Neural crest cell (in vitro differentiated cells): ENCODE measurements at regions not wholly inside any gene's neighbourhood (a gene's known extent, or its start where the extent isn't known, plus 50 kb on each side); places are given as distances from the start of the nearest gene placed in this dataset.
"Not testable (repeated sequence)": the region's sequence is repeated elsewhere in the genome, so short reads cannot be mapped to it uniquely, and the experiment has no call there.

Experiments
- DNase-seq: peaks from one replicate; pipeline ENCODE4 v3.0.0; 2021; ENCODE audit warnings: low read depth, mixed read lengths, low spot score
- H3K27ac Mint-ChIP-seq: one replicate; pipeline ENCODE4 v1.8.0; 2021; ENCODE audit warnings: mild to moderate bottlenecking, mixed read lengths; ENCODE audit not compliant: unreplicated experiment
- H3K27me3 Mint-ChIP-seq: 2 replicates; pipeline ENCODE4 v1.8.0; 2021; ENCODE audit warnings: low read depth, mild to moderate bottlenecking, mixed read lengths
- H3K36me3 Mint-ChIP-seq: 2 replicates; pipeline ENCODE4 v1.8.0; 2021; ENCODE audit warnings: low read depth, mild to moderate bottlenecking, mixed read lengths
- H3K4me1 Mint-ChIP-seq: 2 replicates; pipeline ENCODE4 v1.8.0; 2021; ENCODE audit warnings: mixed read lengths
- H3K4me3 Mint-ChIP-seq: one replicate; pipeline ENCODE4 v1.8.0; 2021; ENCODE audit warnings: mild to moderate bottlenecking, mixed read lengths
- H3K9me3 Mint-ChIP-seq: 2 replicates; pipeline ENCODE4 v1.8.0; 2021; ENCODE audit warnings: mixed read lengths
- TF ChIP-seq, protein P1 (sequence below): fragments of 200-600 bp; sonication (generic); conservative IDR thresholded peaks from 2 replicates; pipeline ENCODE4 v1.5.0; 2021; ENCODE audit warnings: antibody characterized with exemption, mild to moderate bottlenecking

DNA sequence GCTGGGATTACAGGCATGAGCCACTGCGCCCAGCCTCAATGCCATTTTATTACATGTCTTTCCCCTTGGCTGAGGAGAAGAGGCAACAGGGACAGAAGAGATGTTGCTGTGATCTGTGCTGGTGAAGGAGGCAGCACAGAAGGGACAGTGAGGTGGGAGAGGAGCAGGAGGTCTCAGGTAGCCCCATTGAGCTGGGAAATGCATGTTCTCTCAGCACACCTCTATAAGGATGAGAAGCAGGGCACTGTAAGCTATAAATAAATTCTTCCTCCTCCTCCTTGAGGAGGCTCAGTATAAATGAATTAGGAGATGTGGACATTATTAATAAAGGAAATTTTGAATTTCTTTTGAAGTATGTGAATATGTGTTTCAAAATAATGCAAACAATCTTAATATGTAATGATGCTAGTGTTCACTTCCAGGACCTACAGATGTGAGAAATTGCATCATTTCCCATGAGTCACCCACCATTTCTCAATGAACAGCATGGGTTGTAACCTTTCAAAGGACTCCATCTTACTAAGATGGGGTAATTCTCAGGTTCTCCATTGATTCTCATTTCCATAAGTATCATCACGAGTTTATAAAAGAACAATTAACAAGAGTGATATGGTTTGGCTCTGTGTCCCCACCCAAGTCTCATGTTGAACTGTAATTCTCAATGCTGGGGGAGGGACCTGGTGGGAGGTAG lies 88.9 kb upstream of the ODAD2 start:
- no peak overlapping the region for H3K27ac Mint-ChIP-seq
- no peak for DNase-seq
- H3K4me1 Mint-ChIP-seq: no peaks in the 10 kb centered on the region
- H3K4me3 Mint-ChIP-seq: no peak overlapping the region
- H3K27me3 Mint-ChIP-seq: no peaks in the 10 kb centered on the region
- TF ChIP-seq, protein P1, sequence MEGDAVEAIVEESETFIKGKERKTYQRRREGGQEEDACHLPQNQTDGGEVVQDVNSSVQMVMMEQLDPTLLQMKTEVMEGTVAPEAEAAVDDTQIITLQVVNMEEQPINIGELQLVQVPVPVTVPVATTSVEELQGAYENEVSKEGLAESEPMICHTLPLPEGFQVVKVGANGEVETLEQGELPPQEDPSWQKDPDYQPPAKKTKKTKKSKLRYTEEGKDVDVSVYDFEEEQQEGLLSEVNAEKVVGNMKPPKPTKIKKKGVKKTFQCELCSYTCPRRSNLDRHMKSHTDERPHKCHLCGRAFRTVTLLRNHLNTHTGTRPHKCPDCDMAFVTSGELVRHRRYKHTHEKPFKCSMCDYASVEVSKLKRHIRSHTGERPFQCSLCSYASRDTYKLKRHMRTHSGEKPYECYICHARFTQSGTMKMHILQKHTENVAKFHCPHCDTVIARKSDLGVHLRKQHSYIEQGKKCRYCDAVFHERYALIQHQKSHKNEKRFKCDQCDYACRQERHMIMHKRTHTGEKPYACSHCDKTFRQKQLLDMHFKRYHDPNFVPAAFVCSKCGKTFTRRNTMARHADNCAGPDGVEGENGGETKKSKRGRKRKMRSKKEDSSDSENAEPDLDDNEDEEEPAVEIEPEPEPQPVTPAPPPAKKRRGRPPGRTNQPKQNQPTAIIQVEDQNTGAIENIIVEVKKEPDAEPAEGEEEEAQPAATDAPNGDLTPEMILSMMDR: no peak
- H3K36me3 Mint-ChIP-seq: peaks cover 5% of the 10 kb centered on the region
- H3K9me3 Mint-ChIP-seq: peaks cover 7% of the 10 kb centered on the region

DNA sequence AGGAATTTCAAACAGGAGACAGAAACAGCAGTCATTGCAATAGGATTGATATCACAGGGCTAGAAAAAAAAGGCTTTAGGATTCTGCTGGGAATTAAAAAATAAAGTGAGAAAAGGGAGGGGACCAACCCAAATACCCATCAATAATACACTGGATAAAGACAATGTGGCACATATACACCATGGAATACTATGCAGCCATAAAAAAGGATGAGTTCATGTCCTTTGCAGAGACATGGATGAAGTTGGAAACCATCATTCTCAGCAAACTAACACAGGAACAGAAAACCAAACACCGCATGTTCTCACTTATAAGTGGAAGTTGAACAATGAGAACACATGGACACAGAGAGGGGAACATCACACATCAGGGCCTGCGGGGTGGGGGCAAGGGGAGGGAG lies 86.9 kb upstream of the ODAD2 start:
- H3K9me3 Mint-ChIP-seq, H3K27me3 Mint-ChIP-seq, H3K36me3 Mint-ChIP-seq, H3K4me3 Mint-ChIP-seq, H3K27ac Mint-ChIP-seq, DNase-seq, H3K4me1 Mint-ChIP-seq: not testable (repeated sequence)

DNA sequence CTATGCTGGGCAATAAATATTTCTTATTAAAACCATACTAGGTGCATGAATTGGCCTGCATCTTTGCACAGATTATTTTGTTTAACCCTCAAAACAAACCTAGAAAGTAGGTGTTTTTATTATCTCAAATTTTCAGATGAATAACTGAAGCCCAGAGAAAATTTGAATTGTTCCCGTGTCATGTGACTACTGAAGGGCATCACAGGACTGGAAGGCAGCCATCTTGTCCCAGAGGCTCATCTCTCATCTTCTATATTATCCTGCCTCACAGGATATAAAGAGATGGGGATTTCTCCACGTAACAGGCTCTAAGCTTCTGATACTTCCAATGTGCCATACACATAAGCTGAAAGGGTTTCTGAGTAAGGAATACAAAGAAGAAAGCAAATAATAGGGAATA lies 84.0 kb upstream of the ODAD2 start:
- peaks cover 3% of the 10 kb centered on the region for H3K36me3 Mint-ChIP-seq
- DNase-seq: no peak
- H3K4me1 Mint-ChIP-seq: no peaks in the 10 kb centered on the region
- TF ChIP-seq, protein P1: no peak
- peaks cover 4% of the 10 kb centered on the region for H3K9me3 Mint-ChIP-seq
- H3K27ac Mint-ChIP-seq: no peak overlapping the region
- H3K27me3 Mint-ChIP-seq: no peaks in the 10 kb centered on the region
- H3K4me3 Mint-ChIP-seq: no peak overlapping the region

DNA sequence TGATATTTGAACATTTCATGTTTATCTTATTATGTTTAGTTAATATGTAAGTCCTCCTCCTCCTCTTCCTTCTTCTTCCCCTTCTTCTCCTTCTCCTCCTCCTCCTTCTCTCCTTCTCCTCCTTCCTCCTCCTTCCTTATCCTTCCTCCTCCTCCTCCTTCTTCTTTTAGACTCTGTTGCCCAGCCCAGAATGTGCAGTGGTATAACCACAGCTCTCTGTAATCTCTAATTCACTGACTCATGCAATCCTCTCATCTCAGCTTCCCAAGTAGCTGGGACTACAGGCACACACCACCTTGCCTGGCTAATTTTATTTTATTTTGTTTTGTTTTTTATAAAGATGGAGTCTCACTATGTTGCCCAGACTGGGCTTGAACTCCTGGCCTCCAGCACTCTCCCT lies 83.4 kb upstream of the ODAD2 start:
- Mint-ChIP-seq H3K27ac (no peak overlapping the region), H3K4me1 (no peaks in the 10 kb centered on the region), H3K9me3 (peaks cover 4% of the 10 kb centered on the region)

DNA sequence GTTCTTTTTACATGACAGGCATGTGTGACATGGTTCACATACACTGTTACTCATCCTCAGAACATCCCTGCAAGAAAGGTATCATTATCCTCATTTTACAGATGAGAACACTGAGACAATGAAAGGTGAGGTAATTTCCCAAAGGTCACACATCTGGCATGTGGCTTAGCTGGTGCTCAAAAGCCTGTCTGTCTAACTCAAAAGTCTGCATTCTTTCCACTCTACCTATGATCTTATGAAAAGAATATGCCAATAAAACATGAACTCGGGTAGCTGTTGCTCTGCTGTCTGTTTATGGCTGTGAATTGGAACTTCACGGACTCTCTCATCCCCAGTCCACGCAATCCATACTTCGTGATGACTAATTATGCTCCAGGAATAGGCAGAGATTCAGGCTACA lies 79.0 kb upstream of the ODAD2 start:
- H3K9me3 Mint-ChIP-seq: no peaks in the 10 kb centered on the region
- no peaks in the 10 kb centered on the region for H3K27me3 Mint-ChIP-seq
- H3K27ac Mint-ChIP-seq: no peak overlapping the region
- no peak overlapping the region for H3K4me3 Mint-ChIP-seq
- H3K4me1 Mint-ChIP-seq: no peaks in the 10 kb centered on the region
- TF ChIP-seq, protein P1: no peak
- H3K36me3 Mint-ChIP-seq: no peaks in the 10 kb centered on the region
- no peak for DNase-seq

More for the DNA sequence above, 83.4 kb upstream of the ODAD2 start:
- Mint-ChIP-seq H3K4me3 (no peak overlapping the region), H3K27me3 (no peaks in the 10 kb centered on the region), H3K36me3 (peaks cover 3% of the 10 kb centered on the region)
- DNase-seq: no peak
- TF ChIP-seq, protein P1: no peak

DNA sequence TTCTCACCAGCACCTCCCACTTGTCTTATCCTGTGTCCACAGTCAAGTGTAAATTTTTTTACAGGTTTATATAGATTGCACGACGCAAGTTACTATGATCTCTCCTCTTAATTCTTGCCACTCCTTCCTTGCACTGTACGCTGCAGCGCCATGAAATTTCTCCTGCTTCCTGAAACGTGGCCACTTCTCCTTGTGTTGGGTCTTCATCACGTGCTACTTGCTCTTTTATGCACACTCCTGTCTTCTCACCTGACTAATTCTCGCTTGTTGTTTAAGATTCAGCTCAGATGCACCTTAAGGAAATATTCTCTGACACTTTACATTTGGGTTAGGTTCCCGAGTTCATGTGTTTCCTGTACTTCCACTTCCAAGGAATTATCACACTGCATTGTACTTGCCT lies 76.5 kb upstream of the ODAD2 start:
- H3K4me1 Mint-ChIP-seq: no peaks in the 10 kb centered on the region
- no peak overlapping the region for H3K4me3 Mint-ChIP-seq
- H3K27ac Mint-ChIP-seq: no peak overlapping the region
- no peaks in the 10 kb centered on the region for H3K36me3 Mint-ChIP-seq
- H3K27me3 Mint-ChIP-seq: no peaks in the 10 kb centered on the region
- TF ChIP-seq, protein P1: no peak
- H3K9me3 Mint-ChIP-seq: no peaks in the 10 kb centered on the region
- DNase-seq: no peak
